ENCODE measurements at regions not wholly inside any gene's neighbourhood (a gene's known extent, or its start where the extent isn't known, plus 50 kb on each side); places are given as distances from the start of the nearest gene placed in this dataset.

- Histone ChIP-seq H3K4me3 (replicated peaks in 1 of 3; ENCODE audit: insufficient read depth in 1 of 3, low read depth in 1 of 3, low read length in 3 of 3) (no peak overlapping the region), H3K79me2 (ENCODE audit: control insufficient read depth, insufficient read depth, low read length) (no peaks in the 10 kb centered on the region), H3K4me1 (ENCODE audit: control insufficient read depth, extremely low read depth, insufficient read depth, low read length) (no peaks in the 10 kb centered on the region), H3K27me3 (ENCODE audit: control insufficient read depth in 2 of 2, insufficient read depth in 2 of 2, low read length in 2 of 2) (no peaks in the 10 kb centered on the region), H3K9ac (replicated peaks; ENCODE audit: extremely low read depth, insufficient read depth, low read length) (no peak overlapping the region), H4K20me1 (replicated peaks; ENCODE audit: control insufficient read depth, extremely low read depth, insufficient read depth, low read length) (no peaks in the 10 kb centered on the region), H3K36me3 (ENCODE audit: control insufficient read depth in 2 of 2, extremely low read depth in 1 of 2, insufficient read depth in 2 of 2, low read length in 2 of 2) (no peaks in the 10 kb centered on the region), H3K9me1 (replicated peaks; ENCODE audit: control insufficient read depth, extremely low read depth, insufficient read depth, low read length) (no peaks in the 10 kb centered on the region), H3K4me2 (ENCODE audit: insufficient read depth, low read length) (no peak overlapping the region), H3K9me3 (replicated peaks; ENCODE audit: control insufficient read depth, insufficient read depth, low read length) (peaks cover 2% of the 10 kb centered on the region), H3K27ac (ENCODE audit: insufficient read depth, low read depth, low read length) (no peak overlapping the region), H2AFZ (ENCODE audit: low read depth, low read length) (no peak overlapping the region)
- FAIRE-seq (no peak), DNase-seq (ENCODE audit: low read depth, low spot score) (no peak)
- dilution Hi-C loops (cut with MboI; ENCODE audit: extremely low pct_ligation_motif_present, low sequenced_read_pairs) (no loop called here), intact Hi-C loops (cut with micrococcal nuclease) (no loop called here)
- TF ChIP-seq CTCF (IDR thresholded peaks at IDR 0.05; ENCODE audit: extremely low read depth in 1 of 2, insufficient read depth in 1 of 2, low read depth in 1 of 2, low read length in 2 of 2) (no peak), EZH2 (IDR thresholded peaks at IDR 0.05; ENCODE audit: borderline replicate concordance, low read depth, low read length, severe bottlenecking) (no peak), MYC (IDR thresholded peaks at IDR 0.05; ENCODE audit: low read depth, low read length) (no peak), POLR2A (IDR thresholded peaks at IDR 0.05; ENCODE audit: low read depth, low read length) (no peak), MAX (IDR thresholded peaks at IDR 0.05; ENCODE audit: insufficient read depth, insufficient read length) (no peak), GATA2 (IDR thresholded peaks at IDR 0.05; ENCODE audit: insufficient read depth, insufficient read length, low read depth, low read length) (no peak), JUN (IDR thresholded peaks at IDR 0.05; ENCODE audit: borderline replicate concordance, insufficient read depth, insufficient read length, low read depth) (no peak), POLR2AphosphoS5 (IDR thresholded peaks at IDR 0.05; ENCODE audit: insufficient read depth, low read depth, low read length) (no peak), FOS (IDR thresholded peaks at IDR 0.05; ENCODE audit: borderline replicate concordance, insufficient read depth, low read length) (no peak)
- POLR2A ChIA-PET = no interaction called here
- BruUV-seq (replicated peaks) = no TSS peak
- CTCF ChIA-PET = no interaction called here
Observed at GRCh38 chr10:31172925-31173324, 141.3 kb upstream of the ZNF438 start.
